ENCODE measurements at regions not wholly inside any gene's neighbourhood (a gene's known extent, or its start where the extent isn't known, plus 50 kb on each side); places are given as distances from the start of the nearest gene placed in this dataset.

DNA sequence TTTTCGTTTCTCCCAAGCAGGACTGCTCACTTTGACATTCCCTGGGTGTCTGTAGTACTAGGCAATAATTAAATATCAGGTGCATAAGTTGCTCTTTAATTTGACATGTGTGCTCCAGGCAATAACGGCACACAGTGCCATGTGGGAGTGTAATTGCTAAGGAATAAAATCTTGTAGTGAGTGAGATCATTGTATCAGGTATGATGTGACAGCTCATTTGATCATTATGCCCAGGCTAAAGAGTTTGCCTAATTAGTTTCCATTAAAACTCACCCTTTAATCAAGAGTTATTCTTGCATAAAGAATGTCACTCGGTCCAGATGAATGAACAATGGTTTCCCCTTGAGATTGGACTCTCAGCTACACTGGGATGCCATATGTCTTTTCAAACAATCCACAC is 220.0 kb downstream of the INSC start:
- TF ChIP-seq POU2F2 (IDR thresholded peaks at IDR 0.05; ENCODE audit: low read depth, low read length), result no peak
- no peak for TF ChIP-seq POLR2AphosphoS5 (IDR thresholded peaks at IDR 0.05; ENCODE audit: low read depth, low read length)
- TF ChIP-seq POLR2A (IDR thresholded peaks at IDR 0.05; ENCODE audit: low read depth, low read length), result no peak
- TF ChIP-seq PAX5 (IDR thresholded peaks at IDR 0.05; ENCODE audit: insufficient read depth, low read length, severe bottlenecking), result no peak
- TF ChIP-seq TAF1 (IDR thresholded peaks at IDR 0.05; ENCODE audit: low read depth, low read length), result no peak
